ENCODE measurements at regions not wholly inside any gene's neighbourhood (a gene's known extent, or its start where the extent isn't known, plus 50 kb on each side); places are given as distances from the start of the nearest gene placed in this dataset.

DNA sequence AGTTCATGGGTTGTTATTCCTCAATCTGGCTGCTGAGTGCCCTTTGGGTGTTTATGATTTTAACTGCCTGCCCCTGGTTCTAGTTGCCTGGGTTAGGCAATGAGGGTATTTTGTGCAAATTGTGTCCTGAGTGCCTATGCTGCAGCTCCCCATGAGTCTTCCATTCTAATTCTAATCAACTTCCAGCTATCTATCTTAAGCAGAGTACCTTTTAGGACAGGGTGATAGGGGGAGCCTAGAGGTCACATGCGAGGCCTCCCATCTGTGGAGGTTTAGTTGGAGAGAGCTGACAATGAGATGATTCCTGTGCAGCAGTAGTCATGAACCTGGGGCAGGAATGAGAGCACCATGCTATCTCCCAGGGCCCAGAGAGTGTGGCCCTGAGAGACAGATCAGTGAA is 225.9 kb upstream of the PLEKHG7 start:
- 27% methylated on average over 1 of the region's 1 CpG for WGBS (ENCODE audit: low lambda C conversion rate)
- Histone ChIP-seq H3K36me3 (replicated peaks in 1 of 2; ENCODE audit: control insufficient read depth in 1 of 2, insufficient read depth in 2 of 2, low read length in 1 of 2) (no peaks in the 10 kb centered on the region), H2AFZ (ENCODE audit: low read depth) (no peak overlapping the region), H3K9ac (no peak overlapping the region), H3K27me3 (ENCODE audit: insufficient read depth) (no peaks in the 10 kb centered on the region), H3F3A (replicated peaks; ENCODE audit: insufficient read depth) (no peaks in the 10 kb centered on the region), H3K79me2 (ENCODE audit: insufficient read depth) (no peaks in the 10 kb centered on the region), H3K9me3 (no peaks in the 10 kb centered on the region), H3K4me3 (ENCODE audit: low read depth in 2 of 2, low read length in 1 of 2) (no peak overlapping the region), H3K9me2 (no peaks in the 10 kb centered on the region), H3K4me2 (no peak overlapping the region), H3K27ac (ENCODE audit: low read depth in 2 of 2, low read length in 1 of 2) (no peak overlapping the region), H4K20me1 (ENCODE audit: insufficient read depth) (no peaks in the 10 kb centered on the region), H3K4me1 (ENCODE audit: control insufficient read depth in 1 of 2, insufficient read depth in 2 of 2, low read depth in 1 of 2, low read length in 1 of 2) (no peaks in the 10 kb centered on the region)
- no peak for TF ChIP-seq YY1 (IDR thresholded peaks at IDR 0.05; ENCODE audit: low read depth)
- no peak for TF ChIP-seq ELF1 (IDR thresholded peaks at IDR 0.05)
- TF ChIP-seq TCF12 (IDR thresholded peaks at IDR 0.05): no peak
- no peak for TF ChIP-seq USF1 (IDR thresholded peaks at IDR 0.05; ENCODE audit: borderline replicate concordance, low read depth)
- TF ChIP-seq, protein P1, sequence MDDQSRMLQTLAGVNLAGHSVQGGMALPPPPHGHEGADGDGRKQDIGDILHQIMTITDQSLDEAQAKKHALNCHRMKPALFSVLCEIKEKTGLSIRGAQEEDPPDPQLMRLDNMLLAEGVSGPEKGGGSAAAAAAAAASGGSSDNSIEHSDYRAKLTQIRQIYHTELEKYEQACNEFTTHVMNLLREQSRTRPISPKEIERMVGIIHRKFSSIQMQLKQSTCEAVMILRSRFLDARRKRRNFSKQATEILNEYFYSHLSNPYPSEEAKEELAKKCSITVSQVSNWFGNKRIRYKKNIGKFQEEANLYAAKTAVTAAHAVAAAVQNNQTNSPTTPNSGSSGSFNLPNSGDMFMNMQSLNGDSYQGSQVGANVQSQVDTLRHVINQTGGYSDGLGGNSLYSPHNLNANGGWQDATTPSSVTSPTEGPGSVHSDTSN (IDR thresholded peaks at IDR 0.05): no peak
- no peak for TF ChIP-seq RXRA (IDR thresholded peaks at IDR 0.05; ENCODE audit: borderline replicate concordance, low read depth)
- POLR2A ChIA-PET: no interaction called here
- CTCF ChIA-PET: interaction anchor here (0.9 kb wide), 1 partner anchor 9 kb away, joined by 3 read pairs; no protein-coding TSS in a partner anchor
- DNase-seq: no peak

GRCh38 chr12:92473564-92473963 is 229.2 kb upstream of the PLEKHG7 start:
- Histone ChIP-seq H3K9me2 (no peaks in the 10 kb centered on the region), H3K9ac (no peak overlapping the region), H3K9me3 (no peaks in the 10 kb centered on the region), H3K27ac (ENCODE audit: low read depth in 2 of 2, low read length in 1 of 2) (no peak overlapping the region), H3K4me2 (no peak overlapping the region), H3F3A (replicated peaks; ENCODE audit: insufficient read depth) (no peaks in the 10 kb centered on the region), H4K20me1 (ENCODE audit: insufficient read depth) (no peaks in the 10 kb centered on the region), H3K36me3 (replicated peaks in 1 of 2; ENCODE audit: control insufficient read depth in 1 of 2, insufficient read depth in 2 of 2, low read length in 1 of 2) (no peaks in the 10 kb centered on the region), H3K79me2 (ENCODE audit: insufficient read depth) (no peaks in the 10 kb centered on the region), H3K27me3 (ENCODE audit: insufficient read depth) (no peaks in the 10 kb centered on the region), H3K4me3 (ENCODE audit: low read depth in 2 of 2, low read length in 1 of 2) (no peak overlapping the region), H2AFZ (ENCODE audit: low read depth) (no peak overlapping the region), H3K4me1 (ENCODE audit: control insufficient read depth in 1 of 2, insufficient read depth in 2 of 2, low read depth in 1 of 2, low read length in 1 of 2) (no peaks in the 10 kb centered on the region)
- ChIA-PET CTCF (interaction anchor here (1.4 kb wide), 1 partner anchor 10 kb away, joined by 5 read pairs; no protein-coding TSS in a partner anchor), POLR2A (no interaction called here)
- no peak for DNase-seq
- TF ChIP-seq, protein P2, sequence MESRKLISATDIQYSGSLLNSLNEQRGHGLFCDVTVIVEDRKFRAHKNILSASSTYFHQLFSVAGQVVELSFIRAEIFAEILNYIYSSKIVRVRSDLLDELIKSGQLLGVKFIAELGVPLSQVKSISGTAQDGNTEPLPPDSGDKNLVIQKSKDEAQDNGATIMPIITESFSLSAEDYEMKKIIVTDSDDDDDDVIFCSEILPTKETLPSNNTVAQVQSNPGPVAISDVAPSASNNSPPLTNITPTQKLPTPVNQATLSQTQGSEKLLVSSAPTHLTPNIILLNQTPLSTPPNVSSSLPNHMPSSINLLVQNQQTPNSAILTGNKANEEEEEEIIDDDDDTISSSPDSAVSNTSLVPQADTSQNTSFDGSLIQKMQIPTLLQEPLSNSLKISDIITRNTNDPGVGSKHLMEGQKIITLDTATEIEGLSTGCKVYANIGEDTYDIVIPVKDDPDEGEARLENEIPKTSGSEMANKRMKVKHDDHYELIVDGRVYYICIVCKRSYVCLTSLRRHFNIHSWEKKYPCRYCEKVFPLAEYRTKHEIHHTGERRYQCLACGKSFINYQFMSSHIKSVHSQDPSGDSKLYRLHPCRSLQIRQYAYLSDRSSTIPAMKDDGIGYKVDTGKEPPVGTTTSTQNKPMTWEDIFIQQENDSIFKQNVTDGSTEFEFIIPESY (IDR thresholded peaks at IDR 0.05; ENCODE audit: borderline replicate concordance, low read depth): no peak
- no peak for TF ChIP-seq FOXJ3 (CRISPR knock-in tag; IDR thresholded peaks at IDR 0.05)
- no peak for TF ChIP-seq RFX5 (IDR thresholded peaks at IDR 0.05; ENCODE audit: low read length)
- TF ChIP-seq CHD2 (IDR thresholded peaks at IDR 0.05; ENCODE audit: low read length, partially characterized antibody): no peak
- TF ChIP-seq RAD21 (IDR thresholded peaks at IDR 0.05; ENCODE audit: low read length): no peak
- TF ChIP-seq, protein P3, sequence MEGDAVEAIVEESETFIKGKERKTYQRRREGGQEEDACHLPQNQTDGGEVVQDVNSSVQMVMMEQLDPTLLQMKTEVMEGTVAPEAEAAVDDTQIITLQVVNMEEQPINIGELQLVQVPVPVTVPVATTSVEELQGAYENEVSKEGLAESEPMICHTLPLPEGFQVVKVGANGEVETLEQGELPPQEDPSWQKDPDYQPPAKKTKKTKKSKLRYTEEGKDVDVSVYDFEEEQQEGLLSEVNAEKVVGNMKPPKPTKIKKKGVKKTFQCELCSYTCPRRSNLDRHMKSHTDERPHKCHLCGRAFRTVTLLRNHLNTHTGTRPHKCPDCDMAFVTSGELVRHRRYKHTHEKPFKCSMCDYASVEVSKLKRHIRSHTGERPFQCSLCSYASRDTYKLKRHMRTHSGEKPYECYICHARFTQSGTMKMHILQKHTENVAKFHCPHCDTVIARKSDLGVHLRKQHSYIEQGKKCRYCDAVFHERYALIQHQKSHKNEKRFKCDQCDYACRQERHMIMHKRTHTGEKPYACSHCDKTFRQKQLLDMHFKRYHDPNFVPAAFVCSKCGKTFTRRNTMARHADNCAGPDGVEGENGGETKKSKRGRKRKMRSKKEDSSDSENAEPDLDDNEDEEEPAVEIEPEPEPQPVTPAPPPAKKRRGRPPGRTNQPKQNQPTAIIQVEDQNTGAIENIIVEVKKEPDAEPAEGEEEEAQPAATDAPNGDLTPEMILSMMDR (IDR thresholded peaks at IDR 0.05): no peak
- TF ChIP-seq YY1 (IDR thresholded peaks at IDR 0.05; ENCODE audit: low read depth): no peak
- TF ChIP-seq, protein P4, sequence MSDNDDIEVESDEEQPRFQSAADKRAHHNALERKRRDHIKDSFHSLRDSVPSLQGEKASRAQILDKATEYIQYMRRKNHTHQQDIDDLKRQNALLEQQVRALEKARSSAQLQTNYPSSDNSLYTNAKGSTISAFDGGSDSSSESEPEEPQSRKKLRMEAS (IDR thresholded peaks at IDR 0.05; ENCODE audit: low read depth): no peak
- TF ChIP-seq IRF3 (IDR thresholded peaks at IDR 0.05; ENCODE audit: low read depth, low read length): no peak
- TF ChIP-seq SIN3A (IDR thresholded peaks at IDR 0.05; ENCODE audit: borderline replicate concordance, low read depth, low read length): no peak
- WGBS (ENCODE audit: low lambda C conversion rate): 82% methylated on average over 2 of the region's 2 CpGs
